GM19238 (cell line): ENCODE measurements at regions not wholly inside any gene's neighbourhood (a gene's known extent, or its start where the extent isn't known, plus 50 kb on each side); places are given as distances from the start of the nearest gene placed in this dataset.

ENCODE experiments used
- DNase-seq: peaks from one replicate; pipeline ENCODE4 v3.0.0; 2011; ENCODE audit warnings: low spot score; ENCODE audit not compliant: insufficient read length

GRCh38 chr20:40806929-40807820, 118.1 kb upstream of the MAFB start:
- no peak for DNase-seq

GRCh38 chr20:40807821-40808170, 118.8 kb upstream of the MAFB start:
- DNase-seq, result no peak

- no peak for DNase-seq
Measured at GRCh38 chr20:40808936-40809335, 119.9 kb upstream of the MAFB start.

GRCh38 chr20:40809361-40809760, 120.3 kb upstream of the MAFB start:
- no peak for DNase-seq

GRCh38 chr20:40810332-40811000, 121.4 kb upstream of the MAFB start:
- no peak for DNase-seq

GRCh38 chr20:40811004-40811403, 122.0 kb upstream of the MAFB start:
- no peak for DNase-seq

- DNase-seq, result no peak
Measured at GRCh38 chr20:40811660-40812414, 122.8 kb upstream of the MAFB start.

GRCh38 chr20:40812415-40812925, 123.4 kb upstream of the MAFB start:
- DNase-seq, result no peak

GRCh38 chr20:40813029-40813431, 124.0 kb upstream of the MAFB start:
- no peak for DNase-seq

GRCh38 chr20:40813708-40814630, 124.9 kb upstream of the MAFB start:
- DNase-seq, result no peak

- no peak for DNase-seq
Measured at GRCh38 chr20:40814631-40814960, 125.6 kb upstream of the MAFB start.

- DNase-seq, result no peak
Measured at GRCh38 chr20:40815156-40816038, 126.4 kb upstream of the MAFB start.

GRCh38 chr20:40816039-40816352, 127.0 kb upstream of the MAFB start:
- DNase-seq, result no peak

- no peak for DNase-seq
Measured at GRCh38 chr20:40821429-40821828, 132.4 kb upstream of the MAFB start.

GRCh38 chr20:40826699-40827098, 137.7 kb upstream of the MAFB start:
- DNase-seq, result no peak

- no peak for DNase-seq
Measured at GRCh38 chr20:40835321-40835720, 146.3 kb upstream of the MAFB start.

GRCh38 chr20:40838509-40838908, 149.5 kb upstream of the MAFB start:
- no peak for DNase-seq

- no peak for DNase-seq
Measured at GRCh38 chr20:40843251-40843650, 154.2 kb upstream of the MAFB start.

- no peak for DNase-seq
Measured at GRCh38 chr20:40844332-40844731, 155.3 kb upstream of the MAFB start.

GRCh38 chr20:40848096-40848495, 159.1 kb upstream of the MAFB start:
- DNase-seq, result no peak
